Muscle of leg (tissue), 3 donors: ENCODE measurements at regions not wholly inside any gene's neighbourhood (a gene's known extent, or its start where the extent isn't known, plus 50 kb on each side); places are given as distances from the start of the nearest gene placed in this dataset.
A peak's percentile ranks its signal among the peaks of the same experiment; 100 is the strongest.
"Not testable (repeated sequence)": the region's sequence is repeated elsewhere in the genome, so short reads cannot be mapped to it uniquely, and the experiment has no call there.

Experiments used
- DNase-seq: peaks from one replicate; pipeline ENCODE4 v3.0.0; 2013
- H3K27ac ChIP-seq: one replicate; pipeline ENCODE4 v1.5.1; 2013; ENCODE audit warnings: mild to moderate bottlenecking, low read length, control low read depth
- H3K27me3 ChIP-seq: one replicate; pipeline ENCODE4 v1.6.1; 2013; ENCODE audit warnings: low read length; ENCODE audit not compliant: control insufficient read depth, insufficient read depth
- H3K36me3 ChIP-seq: one replicate; pipeline ENCODE4 v1.6.1; 2013; ENCODE audit warnings: low read length; ENCODE audit not compliant: control insufficient read depth, insufficient read depth
- H3K4me1 ChIP-seq: one replicate; pipeline ENCODE4 v1.6.1; 2013; ENCODE audit warnings: low read length; ENCODE audit not compliant: control insufficient read depth, insufficient read depth
- H3K4me3 ChIP-seq: one replicate; pipeline ENCODE4 v1.5.1; 2013; ENCODE audit warnings: low read length, control low read depth
- H3K9me3 ChIP-seq: replicated peaks from 2 replicates; pipeline ENCODE4 v1.6.1; 2013; ENCODE audit warnings: low read depth, low read length; ENCODE audit not compliant: control insufficient read depth
- WGBS: methylation state at CpG from one replicate; pipeline ENCODE4 v1.1.5; 2013; ENCODE audit warnings: missing lambda C conversion rate; ENCODE audit not compliant: insufficient coverage; 5-methylcytosine and 5-hydroxymethylcytosine counted together

GRCh38 chr5:136467632-136468031 is 102.3 kb upstream of the TRPC7 start:
- no peak for DNase-seq
- Histone ChIP-seq H3K36me3 (no peaks in the 10 kb centered on the region), H3K27me3 (no peaks in the 10 kb centered on the region), H3K4me1 (no peaks in the 10 kb centered on the region), H3K9me3 (no peaks in the 10 kb centered on the region), H3K27ac (no peak overlapping the region), H3K4me3 (no peak overlapping the region)
- no CpG with 5 or more reads among the region's 1 CpG for WGBS

- WGBS, result no CpG with 5 or more reads among the region's 3 CpGs
- H3K36me3 ChIP-seq, result no peaks in the 10 kb centered on the region
- no peaks in the 10 kb centered on the region for H3K9me3 ChIP-seq
- H3K4me1 ChIP-seq, result no peaks in the 10 kb centered on the region
- H3K27ac ChIP-seq, result no peak overlapping the region
- no peak overlapping the region for H3K4me3 ChIP-seq
- no peaks in the 10 kb centered on the region for H3K27me3 ChIP-seq
- no peak for DNase-seq
Observed at GRCh38 chr5:136466041-136466415, 100.7 kb upstream of the TRPC7 start.

DNA sequence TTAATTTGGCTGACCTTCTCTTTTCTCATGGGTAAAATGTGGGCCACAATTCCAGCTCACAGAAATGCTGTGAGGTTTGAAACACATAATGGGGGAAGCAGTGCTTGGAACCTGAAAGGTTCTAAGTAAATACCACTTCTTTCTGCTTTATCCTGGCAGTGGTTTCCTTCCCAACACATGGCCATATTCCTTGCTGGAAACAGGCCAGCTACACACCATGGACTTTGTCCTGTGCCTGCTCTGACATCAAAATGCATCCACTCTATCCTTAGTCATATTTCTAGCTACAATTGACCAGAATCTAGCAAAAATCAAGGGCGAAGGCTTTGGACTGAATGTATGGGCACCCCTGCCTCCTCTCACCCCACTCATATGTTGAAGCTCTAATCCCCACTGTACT is 93.1 kb upstream of the TRPC7 start:
- H3K9me3 ChIP-seq, result no peaks in the 10 kb centered on the region
- DNase-seq, result no peak
- WGBS, result no CpG with 5 or more reads among the region's 1 CpG
- H3K27ac ChIP-seq, result no peak overlapping the region
- no peaks in the 10 kb centered on the region for H3K4me1 ChIP-seq
- no peak overlapping the region for H3K4me3 ChIP-seq
- no peaks in the 10 kb centered on the region for H3K36me3 ChIP-seq
- H3K27me3 ChIP-seq, result no peaks in the 10 kb centered on the region

DNA sequence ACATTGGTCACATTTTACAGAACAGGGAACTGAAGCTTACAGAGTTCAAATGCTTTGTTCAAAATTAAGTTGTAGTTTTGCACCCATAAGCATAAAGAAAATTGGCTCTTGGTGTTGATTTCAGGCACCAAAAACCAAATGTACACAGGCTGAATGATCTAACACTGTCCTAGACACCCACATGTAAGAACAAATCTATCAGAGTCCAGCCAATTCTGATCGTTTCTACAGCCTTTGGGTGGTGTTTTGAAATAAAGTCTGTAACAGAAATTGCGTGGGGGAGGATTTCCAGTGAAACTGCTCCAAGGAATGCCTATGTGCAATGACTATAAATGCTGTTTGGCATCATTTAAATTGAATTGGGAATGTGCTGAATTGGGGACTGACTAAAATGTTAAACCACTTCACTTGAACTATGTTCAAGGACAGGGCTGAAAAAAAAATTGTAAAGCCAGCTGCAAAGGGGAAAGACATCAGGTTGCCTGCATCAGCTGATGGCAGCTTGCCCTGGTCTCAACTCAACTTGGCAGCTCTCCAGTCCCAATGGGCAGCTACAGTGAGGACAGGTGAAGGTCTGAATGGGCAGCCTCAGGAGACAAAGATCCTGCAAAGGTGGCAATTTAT is 92.2 kb upstream of the TRPC7 start:
- peak; percentile 69 for DNase-seq
- Histone ChIP-seq H3K4me1 (no peaks in the 10 kb centered on the region), H3K27ac (no peak overlapping the region), H3K27me3 (no peaks in the 10 kb centered on the region), H3K36me3 (no peaks in the 10 kb centered on the region), H3K9me3 (no peaks in the 10 kb centered on the region), H3K4me3 (no peak overlapping the region)
- 33% methylated on average over 1 of the region's 2 CpGs for WGBS

GRCh38 chr5:136455409-136455808 is 90.1 kb upstream of the TRPC7 start:
- DNase-seq, result no peak
- H3K9me3 ChIP-seq, result no peaks in the 10 kb centered on the region
- no peak overlapping the region for H3K27ac ChIP-seq
- no peak overlapping the region for H3K4me3 ChIP-seq
- no peaks in the 10 kb centered on the region for H3K36me3 ChIP-seq
- H3K4me1 ChIP-seq, result no peaks in the 10 kb centered on the region
- H3K27me3 ChIP-seq, result no peaks in the 10 kb centered on the region
- WGBS, result no CpG with 5 or more reads among the region's 1 CpG

GRCh38 chr5:136453986-136454758 is 88.8 kb upstream of the TRPC7 start:
- no peaks in the 10 kb centered on the region for H3K9me3 ChIP-seq
- WGBS, result 80% methylated on average over 1 of the region's 4 CpGs
- no peaks in the 10 kb centered on the region for H3K4me1 ChIP-seq
- no peaks in the 10 kb centered on the region for H3K36me3 ChIP-seq
- no peak for DNase-seq
- H3K27me3 ChIP-seq, result no peaks in the 10 kb centered on the region
- H3K27ac ChIP-seq, result no peak overlapping the region
- H3K4me3 ChIP-seq, result no peak overlapping the region

- Histone ChIP-seq H3K4me1 (no peaks in the 10 kb centered on the region), H3K9me3 (no peaks in the 10 kb centered on the region), H3K27me3 (no peaks in the 10 kb centered on the region), H3K27ac (no peak overlapping the region), H3K36me3 (no peaks in the 10 kb centered on the region), H3K4me3 (no peak overlapping the region)
- DNase-seq, result no peak
Observed at GRCh38 chr5:136453199-136453598, 87.9 kb upstream of the TRPC7 start.

DNA sequence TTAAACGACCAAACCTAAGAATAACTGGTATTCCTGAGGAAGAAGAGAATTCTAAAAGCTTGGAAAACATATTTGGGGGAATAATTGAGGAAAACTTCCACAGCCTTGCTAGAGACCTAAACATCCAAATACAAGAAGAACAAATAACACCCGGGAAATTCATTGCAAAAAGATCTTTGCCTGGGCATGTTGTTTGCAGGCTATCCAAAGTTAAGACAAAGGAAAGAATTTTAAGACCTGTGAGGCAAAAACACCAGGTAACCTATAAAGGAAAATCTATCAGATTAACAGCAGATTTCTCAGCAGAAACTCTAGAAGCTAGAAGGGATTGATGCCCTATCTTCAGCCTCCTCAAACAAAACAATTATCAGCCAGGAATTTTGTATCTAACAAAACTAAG is 82.2 kb upstream of the TRPC7 start:
- DNase-seq, H3K36me3 ChIP-seq, H3K27me3 ChIP-seq, H3K27ac ChIP-seq, H3K4me3 ChIP-seq, H3K9me3 ChIP-seq, H3K4me1 ChIP-seq: not testable (repeated sequence)
- no CpG with 5 or more reads among the region's 2 CpGs for WGBS

DNA sequence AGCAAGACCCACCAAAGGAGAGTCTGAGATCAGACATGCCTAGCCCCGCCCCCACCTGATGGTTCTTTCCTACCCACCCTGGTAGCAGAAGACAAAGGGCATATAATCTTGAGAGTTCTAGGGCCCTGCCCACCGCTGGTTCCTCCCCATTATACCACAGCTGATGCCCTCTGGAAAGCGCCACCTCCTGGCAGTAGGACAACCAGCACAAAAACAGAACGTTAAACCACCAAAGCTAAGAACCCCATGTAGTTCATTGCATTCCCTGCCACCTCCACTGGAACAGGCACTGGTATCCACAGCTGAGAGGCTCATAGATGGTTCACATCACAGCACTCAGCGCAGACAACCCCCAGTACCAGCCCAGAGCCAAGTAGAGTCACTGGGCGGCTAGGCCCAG is 81.2 kb upstream of the TRPC7 start:
- Histone ChIP-seq H3K36me3 (no peaks in the 10 kb centered on the region), H3K27ac (no peak overlapping the region), H3K9me3 (no peaks in the 10 kb centered on the region), H3K27me3 (no peaks in the 10 kb centered on the region), H3K4me3 (no peak overlapping the region), H3K4me1 (no peaks in the 10 kb centered on the region)
- WGBS, result 84% methylated on average over 4 of the region's 6 CpGs
- no peak for DNase-seq

DNA sequence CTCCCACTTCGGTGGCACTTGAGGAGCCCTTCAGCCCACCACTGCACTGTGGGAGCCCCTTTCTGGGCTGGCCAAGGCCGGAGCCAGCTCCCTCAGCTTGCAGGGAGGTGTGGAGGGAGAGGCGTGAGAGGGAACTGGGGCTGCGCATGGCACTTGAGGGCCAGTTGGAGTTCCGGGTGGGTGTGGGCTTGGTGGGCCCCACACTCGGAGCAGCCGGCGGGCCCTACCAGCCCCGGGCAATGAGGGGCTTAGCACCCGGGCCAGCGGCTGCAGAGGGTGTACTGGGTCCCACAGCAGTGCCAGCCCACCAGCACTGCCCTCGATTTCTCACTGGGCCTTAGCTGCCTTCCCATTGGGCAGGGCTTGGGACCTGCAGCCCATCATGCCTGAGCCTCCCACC is 78.8 kb upstream of the TRPC7 start:
- not testable (repeated sequence) for H3K9me3 ChIP-seq, H3K36me3 ChIP-seq, H3K4me1 ChIP-seq, H3K27ac ChIP-seq, H3K4me3 ChIP-seq, DNase-seq, H3K27me3 ChIP-seq
- WGBS, result 95% methylated on average over 11 of the region's 12 CpGs

GRCh38 chr5:136439367-136439766 is 74.0 kb upstream of the TRPC7 start:
- no peak overlapping the region for H3K27ac ChIP-seq
- H3K4me3 ChIP-seq, result no peak overlapping the region
- no peaks in the 10 kb centered on the region for H3K9me3 ChIP-seq
- H3K27me3 ChIP-seq, result no peaks in the 10 kb centered on the region
- no peak for DNase-seq
- no peaks in the 10 kb centered on the region for H3K4me1 ChIP-seq
- H3K36me3 ChIP-seq, result no peaks in the 10 kb centered on the region
